IPS-20b (cell line): ENCODE measurements at regions not wholly inside any gene's neighbourhood (a gene's known extent, or its start where the extent isn't known, plus 50 kb on each side); places are given as distances from the start of the nearest gene placed in this dataset.

Experiments used
- H3K27ac ChIP-seq: one replicate; pipeline ENCODE4 v1.5.1; 2013; ENCODE audit warnings: low read length
- H3K27me3 ChIP-seq: 2 replicates; pipeline ENCODE4 v1.6.1; 2013; ENCODE audit warnings: mild to moderate bottlenecking, low read length, inconsistent platforms; ENCODE audit not compliant: insufficient read depth
- H3K36me3 ChIP-seq: 2 replicates; pipeline ENCODE4 v1.6.1; 2013; ENCODE audit warnings: low read depth, mild to moderate bottlenecking, inconsistent platforms, low read length, moderate library complexity; ENCODE audit not compliant: insufficient read depth
- H3K4me1 ChIP-seq: 2 replicates; pipeline ENCODE4 v1.6.1; 2013; ENCODE audit warnings: mild to moderate bottlenecking, control low read depth, inconsistent platforms, low read length, moderate library complexity; ENCODE audit not compliant: insufficient read depth
- H3K4me3 ChIP-seq: 2 replicates; pipeline ENCODE4 v1.5.1; 2013; ENCODE audit warnings: mild to moderate bottlenecking, low read length, inconsistent platforms
- H3K9ac ChIP-seq: 2 replicates; pipeline ENCODE4 v1.6.1; 2013; ENCODE audit warnings: low read depth, mild to moderate bottlenecking, inconsistent platforms, low read length, moderate library complexity
- H3K9me3 ChIP-seq: 2 replicates; pipeline ENCODE4 v1.6.1; 2013; ENCODE audit warnings: mild to moderate bottlenecking, low read depth, low read length, inconsistent platforms; ENCODE audit not compliant: insufficient read depth

GRCh38 chr1:55673416-55673815, 458.3 kb upstream of the USP24 start:
- Histone ChIP-seq H3K4me1 (no peaks in the 10 kb centered on the region), H3K27ac (no peak overlapping the region), H3K4me3 (no peak overlapping the region), H3K9me3 (no peaks in the 10 kb centered on the region), H3K27me3 (no peaks in the 10 kb centered on the region), H3K9ac (no peak overlapping the region), H3K36me3 (no peaks in the 10 kb centered on the region)

- no peaks in the 10 kb centered on the region for H3K9me3 ChIP-seq
- H3K4me1 ChIP-seq = no peaks in the 10 kb centered on the region
- H3K9ac ChIP-seq = no peak overlapping the region
- H3K4me3 ChIP-seq = no peak overlapping the region
- no peaks in the 10 kb centered on the region for H3K27me3 ChIP-seq
- H3K36me3 ChIP-seq = no peaks in the 10 kb centered on the region
- no peak overlapping the region for H3K27ac ChIP-seq
Measured at GRCh38 chr1:55670331-55671082, 455.3 kb upstream of the USP24 start.

GRCh38 chr1:55669293-55669692, 454.1 kb upstream of the USP24 start:
- H3K36me3 ChIP-seq = no peaks in the 10 kb centered on the region
- H3K27me3 ChIP-seq = no peaks in the 10 kb centered on the region
- no peaks in the 10 kb centered on the region for H3K4me1 ChIP-seq
- H3K9ac ChIP-seq = no peak overlapping the region
- no peak overlapping the region for H3K4me3 ChIP-seq
- no peak overlapping the region for H3K27ac ChIP-seq
- no peaks in the 10 kb centered on the region for H3K9me3 ChIP-seq

GRCh38 chr1:55662875-55663274, 447.7 kb upstream of the USP24 start:
- no peak overlapping the region for H3K9ac ChIP-seq
- H3K27ac ChIP-seq = no peak overlapping the region
- H3K4me1 ChIP-seq = peaks cover 8% of the 10 kb centered on the region; the same call in 1 of the 2 replicates
- no peaks in the 10 kb centered on the region for H3K36me3 ChIP-seq
- H3K9me3 ChIP-seq = peaks cover 5% of the 10 kb centered on the region
- H3K4me3 ChIP-seq = no peak overlapping the region; the same call in 1 of the 2 replicates
- no peaks in the 10 kb centered on the region for H3K27me3 ChIP-seq

- peaks cover 5% of the 10 kb centered on the region for H3K9me3 ChIP-seq
Measured at GRCh38 chr1:55658917-55659316, 443.8 kb upstream of the USP24 start.

GRCh38 chr1:55654750-55655149, 439.6 kb upstream of the USP24 start:
- H3K9me3 ChIP-seq = no peaks in the 10 kb centered on the region
- no peaks in the 10 kb centered on the region for H3K36me3 ChIP-seq
- H3K4me3 ChIP-seq = no peak overlapping the region
- peaks cover 16% of the 10 kb centered on the region; the same call in 1 of the 2 replicates for H3K4me1 ChIP-seq
- H3K9ac ChIP-seq = no peak overlapping the region
- H3K27me3 ChIP-seq = no peaks in the 10 kb centered on the region
- H3K27ac ChIP-seq = no peak overlapping the region

More at GRCh38 chr1:55658917-55659316, 443.8 kb upstream of the USP24 start:
- H3K27me3 ChIP-seq = no peaks in the 10 kb centered on the region
- no peak overlapping the region for H3K4me3 ChIP-seq
- H3K4me1 ChIP-seq = peaks cover 16% of the 10 kb centered on the region; the same call in 1 of the 2 replicates
- H3K27ac ChIP-seq = no peak overlapping the region
- H3K36me3 ChIP-seq = no peaks in the 10 kb centered on the region
- no peak overlapping the region for H3K9ac ChIP-seq

GRCh38 chr1:55654171-55654570, 439.0 kb upstream of the USP24 start:
- Histone ChIP-seq H3K9me3 (no peaks in the 10 kb centered on the region), H3K4me3 (no peak overlapping the region), H3K4me1 (peaks cover 16% of the 10 kb centered on the region; the same call in 1 of the 2 replicates), H3K9ac (no peak overlapping the region), H3K27me3 (no peaks in the 10 kb centered on the region), H3K36me3 (no peaks in the 10 kb centered on the region), H3K27ac (no peak overlapping the region)

- H3K27me3 ChIP-seq = no peaks in the 10 kb centered on the region
- H3K9me3 ChIP-seq = no peaks in the 10 kb centered on the region
- H3K9ac ChIP-seq = no peak overlapping the region
- no peak overlapping the region for H3K4me3 ChIP-seq
- no peak overlapping the region for H3K27ac ChIP-seq
- H3K36me3 ChIP-seq = no peaks in the 10 kb centered on the region
- no peaks in the 10 kb centered on the region for H3K4me1 ChIP-seq
Measured at GRCh38 chr1:55650444-55650843, 435.3 kb upstream of the USP24 start.

- Histone ChIP-seq H3K27me3 (no peaks in the 10 kb centered on the region), H3K9me3 (no peaks in the 10 kb centered on the region), H3K4me3 (no peak overlapping the region), H3K27ac (no peak overlapping the region), H3K4me1 (no peaks in the 10 kb centered on the region), H3K36me3 (no peaks in the 10 kb centered on the region), H3K9ac (no peak overlapping the region)
Measured at GRCh38 chr1:55646181-55646580, 431.0 kb upstream of the USP24 start.

- H3K27ac ChIP-seq = no peak overlapping the region
- no peak overlapping the region for H3K4me3 ChIP-seq
- no peaks in the 10 kb centered on the region for H3K9me3 ChIP-seq
- H3K27me3 ChIP-seq = no peaks in the 10 kb centered on the region
- H3K4me1 ChIP-seq = no peaks in the 10 kb centered on the region
- no peaks in the 10 kb centered on the region for H3K36me3 ChIP-seq
- H3K9ac ChIP-seq = no peak overlapping the region
Measured at GRCh38 chr1:55645270-55645669, 430.1 kb upstream of the USP24 start.

GRCh38 chr1:55641947-55642346, 426.8 kb upstream of the USP24 start:
- no peaks in the 10 kb centered on the region for H3K27me3 ChIP-seq
- H3K9me3 ChIP-seq = no peaks in the 10 kb centered on the region
- no peaks in the 10 kb centered on the region for H3K4me1 ChIP-seq
- H3K4me3 ChIP-seq = no peak overlapping the region
- H3K9ac ChIP-seq = no peak overlapping the region
- no peak overlapping the region for H3K27ac ChIP-seq
- no peaks in the 10 kb centered on the region for H3K36me3 ChIP-seq

- Histone ChIP-seq H3K4me1 (no peaks in the 10 kb centered on the region), H3K9me3 (no peaks in the 10 kb centered on the region), H3K27ac (no peak overlapping the region), H3K9ac (no peak overlapping the region), H3K27me3 (no peaks in the 10 kb centered on the region), H3K36me3 (no peaks in the 10 kb centered on the region), H3K4me3 (no peak overlapping the region)
Measured at GRCh38 chr1:55640708-55641473, 425.7 kb upstream of the USP24 start.
